ENCODE measurements at regions not wholly inside any gene's neighbourhood (a gene's known extent, or its start where the extent isn't known, plus 50 kb on each side); places are given as distances from the start of the nearest gene placed in this dataset.

- DNase-seq (ENCODE audit: low spot score in 2 of 2) = no peak
- TF ChIP-seq POLR2A (IDR thresholded peaks at IDR 0.05) (no peak), CTCF (IDR thresholded peaks at IDR 0.05) (no peak)
- no peak overlapping the region for H3K4me3 ChIP-seq (ENCODE audit: low read depth, poor library complexity, severe bottlenecking)
- intact Hi-C loops (cut with DNase I; ENCODE audit: low total_unique reads) = no loop called here
- WGBS, 2 donors = 37 to 42% methylated on average over 6 of the region's 6 CpGs
These were observed 170.7 kb downstream of the UBE3A start for GRCh38 chr15:25268166-25268565.
